HG02759 (cell line): ENCODE measurements at regions not wholly inside any gene's neighbourhood (a gene's known extent, or its start where the extent isn't known, plus 50 kb on each side); places are given as distances from the start of the nearest gene placed in this dataset.
A peak's percentile ranks its signal among the peaks of the same experiment; 100 is the strongest.
"Not testable (repeated sequence)": the region's sequence is repeated elsewhere in the genome, so short reads cannot be mapped to it uniquely, and the experiment has no call there.

Experiments used
- ATAC-seq: cut with Tn5 transposase; IDR thresholded peaks from one replicate; pipeline ENCODE4 v1.9.1; 2021; ENCODE audit warnings: mild to moderate bottlenecking, moderate library complexity; ENCODE audit not compliant: unreplicated experiment

- ATAC-seq = no peak
These were observed 228.5 kb downstream of the RTP5 start for GRCh38 chr2:242098034-242098433.

GRCh38 chr2:242098445-242099128 lies 229.1 kb downstream of the RTP5 start:
- peak; percentile 62 for ATAC-seq

- not testable (repeated sequence) for ATAC-seq
These were observed 233.6 kb downstream of the RTP5 start for GRCh38 chr2:242103093-242103492.

GRCh38 chr2:242104202-242104956 lies 234.8 kb downstream of the RTP5 start:
- not testable (repeated sequence) for ATAC-seq

GRCh38 chr2:242107065-242107464 lies 237.5 kb downstream of the RTP5 start:
- ATAC-seq = not testable (repeated sequence)

- ATAC-seq = not testable (repeated sequence)
These were observed 239.4 kb downstream of the RTP5 start for GRCh38 chr2:242108797-242109500.

- ATAC-seq = not testable (repeated sequence)
These were observed 240.3 kb downstream of the RTP5 start for GRCh38 chr2:242109819-242110218.

GRCh38 chr2:242111954-242112353 lies 242.4 kb downstream of the RTP5 start:
- not testable (repeated sequence) for ATAC-seq

GRCh38 chr2:242113492-242113891 lies 244.0 kb downstream of the RTP5 start:
- ATAC-seq = not testable (repeated sequence)

GRCh38 chr2:242116676-242117075 lies 247.1 kb downstream of the RTP5 start:
- ATAC-seq = not testable (repeated sequence)

GRCh38 chr2:242117305-242117704 lies 247.8 kb downstream of the RTP5 start:
- not testable (repeated sequence) for ATAC-seq

GRCh38 chr2:242119682-242120081 lies 250.2 kb downstream of the RTP5 start:
- not testable (repeated sequence) for ATAC-seq

GRCh38 chr2:242130682-242131081 lies 261.2 kb downstream of the RTP5 start:
- ATAC-seq = not testable (repeated sequence)

GRCh38 chr2:242159921-242160320 lies 290.4 kb downstream of the RTP5 start:
- not testable (repeated sequence) for ATAC-seq

- ATAC-seq = not testable (repeated sequence)
These were observed 295.6 kb downstream of the RTP5 start for GRCh38 chr2:242165115-242165514.

- not testable (repeated sequence) for ATAC-seq
These were observed 301.8 kb downstream of the RTP5 start for GRCh38 chr2:242171290-242171689.
